ENCODE measurements at regions not wholly inside any gene's neighbourhood (a gene's known extent, or its start where the extent isn't known, plus 50 kb on each side); places are given as distances from the start of the nearest gene placed in this dataset.

DNA sequence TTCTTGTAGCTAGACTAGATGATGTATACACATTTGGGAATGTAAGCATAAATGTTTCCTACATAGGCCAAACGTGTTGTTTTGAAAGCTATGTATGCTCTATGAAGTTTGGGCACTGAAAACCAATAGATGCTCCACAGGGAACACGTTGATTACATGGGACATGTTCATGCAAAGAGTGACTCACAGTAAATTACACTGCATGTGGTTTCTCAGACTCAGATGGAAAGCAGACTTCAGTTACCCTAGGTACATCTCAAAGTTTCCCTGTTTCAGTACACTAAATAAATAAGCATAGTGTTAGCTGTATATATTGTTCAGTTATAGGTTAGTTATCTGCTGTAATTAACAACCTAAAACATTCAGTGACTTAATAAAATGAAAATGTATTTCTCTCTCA, 301.9 kb upstream of the RUNX1 start:
- no peak for DNase-seq

DNA sequence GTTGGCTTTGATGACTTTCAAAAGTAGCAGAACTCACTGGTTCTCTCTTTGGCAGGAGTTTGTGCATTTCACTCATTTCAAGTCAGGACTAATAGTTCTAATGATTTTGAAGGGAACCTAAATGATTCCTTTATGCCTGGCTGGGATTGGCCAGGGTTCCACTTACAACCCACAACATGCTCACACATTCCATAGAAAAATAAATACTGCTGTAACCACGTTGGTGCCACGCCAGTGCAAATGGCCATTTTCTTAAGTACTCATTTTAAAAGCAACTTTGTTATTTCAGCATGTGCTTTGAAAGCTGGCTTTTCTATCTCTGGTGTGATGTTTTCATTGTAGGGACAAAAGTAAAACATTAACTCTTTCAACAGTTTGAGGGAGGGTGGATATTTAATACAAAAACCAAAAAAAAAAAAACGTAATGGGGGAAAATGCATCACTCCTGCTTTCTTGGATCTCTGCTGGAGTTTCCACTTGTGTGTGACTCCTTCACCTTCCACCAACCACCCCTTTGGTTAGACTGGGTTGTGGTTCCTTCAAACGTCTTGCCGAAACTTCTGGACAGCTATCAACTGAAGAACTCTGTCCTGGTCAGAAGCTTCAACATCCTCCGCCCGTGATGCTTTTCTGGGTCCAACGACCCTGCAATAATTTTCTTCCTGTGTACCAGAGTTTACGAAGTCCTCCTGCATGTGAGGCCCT, 300.4 kb upstream of the RUNX1 start:
- no peak for DNase-seq

DNA sequence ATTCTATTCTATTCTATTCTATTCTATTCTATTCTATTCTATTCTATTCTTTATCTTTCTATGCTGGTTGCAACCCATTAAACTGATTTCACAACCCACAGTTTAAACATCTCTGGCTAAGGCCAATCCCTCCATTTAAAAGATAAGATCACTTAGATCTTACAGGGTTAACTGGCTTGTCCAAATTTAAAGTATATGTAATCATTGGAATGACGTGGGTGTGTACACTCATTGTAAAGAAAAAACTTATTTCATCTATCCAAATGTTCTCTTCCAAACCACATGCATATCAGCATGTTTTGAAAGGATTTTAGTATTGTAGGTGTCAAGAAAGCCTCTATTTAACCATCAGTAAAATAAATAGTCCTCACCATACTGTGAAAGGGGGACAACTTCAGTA, 299.6 kb upstream of the RUNX1 start:
- DNase-seq = no peak

DNA sequence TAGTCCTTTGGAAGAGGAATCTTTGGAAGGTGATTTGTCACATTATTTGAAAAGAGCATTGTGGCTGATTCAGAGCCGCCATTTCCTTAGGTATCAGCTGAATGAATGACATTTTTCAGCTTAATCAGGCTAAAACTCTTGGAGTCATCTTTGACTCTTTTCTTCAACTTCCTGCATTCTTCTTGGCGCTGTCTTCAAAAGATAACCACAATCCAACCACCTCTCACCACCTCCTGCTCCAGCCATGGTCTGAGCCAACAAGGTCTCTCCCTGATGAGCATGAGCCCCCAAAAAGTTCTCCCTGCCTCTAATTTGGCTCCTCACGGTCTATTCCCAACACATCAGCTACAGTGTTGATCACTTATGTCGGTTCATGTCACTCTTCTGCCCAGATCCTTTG, 297.6 kb upstream of the RUNX1 start:
- DNase-seq = no peak

DNA sequence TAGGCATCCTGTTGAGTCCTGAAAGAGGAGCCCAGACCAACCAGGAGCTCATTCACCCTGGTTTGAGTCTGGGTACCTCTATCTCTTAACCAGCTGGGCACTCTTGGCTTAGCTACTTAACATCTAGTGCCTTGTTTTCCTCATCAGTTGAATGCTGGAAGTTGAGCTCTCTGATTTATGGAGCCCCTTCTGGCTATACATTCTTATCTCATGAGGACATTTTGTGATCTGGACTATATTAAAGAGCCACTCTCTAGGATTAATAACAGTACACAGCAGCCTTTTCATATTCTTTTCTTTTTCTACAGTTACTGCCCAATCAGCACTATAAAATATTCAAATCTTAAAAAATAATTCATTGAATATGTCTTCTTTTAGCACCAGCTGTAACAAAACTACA, 296.9 kb upstream of the RUNX1 start:
- no peak for DNase-seq

DNA sequence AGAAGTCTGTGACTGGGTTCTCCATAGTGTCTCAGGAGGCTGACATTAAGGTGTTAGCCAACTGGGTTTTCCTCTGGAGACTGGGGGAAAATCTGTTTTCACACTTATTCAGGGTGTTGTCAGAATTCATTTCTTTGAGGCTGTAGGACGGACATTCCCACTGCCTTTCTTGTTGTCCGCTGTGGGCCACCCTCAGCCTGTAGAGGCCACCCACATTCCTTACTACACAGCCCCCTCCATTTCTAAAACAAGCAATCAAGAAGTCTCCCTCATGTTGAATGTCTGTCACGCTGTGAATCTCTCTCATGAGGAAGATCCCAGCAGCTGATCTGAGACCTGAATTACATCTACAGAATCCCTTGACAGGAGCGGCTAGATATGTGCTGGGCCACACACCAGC, 295.5 kb upstream of the RUNX1 start:
- no peak for DNase-seq

DNA sequence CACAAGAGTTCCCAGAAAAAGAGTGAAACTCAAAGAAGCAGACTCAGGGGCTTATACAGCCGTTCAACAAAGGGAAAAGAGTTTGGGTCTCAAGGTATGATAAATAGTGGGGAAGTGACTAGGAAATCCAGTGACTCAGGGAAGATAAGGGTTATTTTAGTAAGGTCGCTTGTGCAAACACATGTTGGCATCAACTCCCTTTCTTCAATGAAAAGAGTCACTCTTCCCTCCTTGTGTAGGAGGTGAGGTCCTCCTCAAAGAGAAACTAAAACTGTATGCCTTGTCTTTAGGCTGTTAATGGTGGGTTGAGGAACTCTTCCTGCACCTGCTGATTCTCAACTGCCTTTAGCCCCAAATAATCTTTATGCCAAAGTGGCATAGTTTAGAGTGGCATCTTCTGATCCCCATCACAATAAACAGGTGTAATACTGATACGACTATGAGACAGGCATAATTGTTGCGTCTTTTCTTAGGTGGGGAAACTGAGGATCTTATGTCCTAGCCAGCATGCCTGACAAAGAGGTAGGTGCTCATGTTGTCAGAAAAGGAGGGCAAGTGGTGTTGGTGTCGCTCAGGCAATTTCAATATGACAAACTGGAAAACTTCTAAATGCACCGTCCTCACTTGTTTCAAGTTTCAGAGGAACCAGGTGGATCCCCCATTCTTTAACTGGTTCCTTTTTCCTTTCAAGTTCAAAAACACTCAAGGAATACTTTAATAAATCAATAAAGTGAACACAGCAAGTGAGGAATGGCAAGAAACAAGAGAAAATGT, 294.1 kb upstream of the RUNX1 start:
- DNase-seq = no peak

DNA sequence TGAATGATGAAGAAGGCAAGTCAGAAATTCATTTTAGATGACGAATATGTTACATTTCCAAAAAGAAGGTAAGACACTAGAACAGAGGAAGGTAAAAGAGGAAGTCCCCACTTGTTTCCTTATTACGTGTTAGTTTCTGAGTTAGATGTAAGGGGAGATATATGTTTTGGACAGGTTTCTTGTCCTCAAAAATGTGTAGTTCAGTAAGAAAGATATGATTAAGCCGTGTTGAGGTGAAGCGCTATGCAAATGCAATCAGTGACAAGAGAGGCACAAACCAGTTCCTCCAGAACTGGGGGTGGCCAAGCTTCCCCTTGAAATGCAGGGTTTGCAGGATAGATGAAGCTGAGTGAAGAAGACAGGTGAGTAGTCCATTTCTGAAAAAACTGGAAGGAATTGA, 293.3 kb upstream of the RUNX1 start:
- no peak for DNase-seq

DNA sequence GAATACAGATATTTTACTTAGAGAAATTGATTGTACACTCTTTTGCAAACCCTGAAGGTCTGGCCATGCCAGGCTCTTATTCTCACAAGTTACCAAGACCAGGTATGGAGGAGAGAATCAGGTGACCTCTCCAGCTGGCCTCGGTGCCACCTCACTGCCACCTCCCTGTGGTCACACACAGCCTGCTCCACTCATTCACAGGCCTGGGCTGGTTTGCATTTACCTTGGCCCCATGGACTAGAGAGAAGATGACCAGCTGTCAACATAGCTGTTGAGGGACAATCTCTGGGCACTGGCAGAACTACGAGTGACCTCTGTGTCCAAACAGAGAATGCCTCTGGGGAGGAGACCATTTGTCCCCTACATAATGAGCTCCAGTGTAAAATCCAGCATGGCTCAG, 291.2 kb upstream of the RUNX1 start:
- DNase-seq = no peak

DNA sequence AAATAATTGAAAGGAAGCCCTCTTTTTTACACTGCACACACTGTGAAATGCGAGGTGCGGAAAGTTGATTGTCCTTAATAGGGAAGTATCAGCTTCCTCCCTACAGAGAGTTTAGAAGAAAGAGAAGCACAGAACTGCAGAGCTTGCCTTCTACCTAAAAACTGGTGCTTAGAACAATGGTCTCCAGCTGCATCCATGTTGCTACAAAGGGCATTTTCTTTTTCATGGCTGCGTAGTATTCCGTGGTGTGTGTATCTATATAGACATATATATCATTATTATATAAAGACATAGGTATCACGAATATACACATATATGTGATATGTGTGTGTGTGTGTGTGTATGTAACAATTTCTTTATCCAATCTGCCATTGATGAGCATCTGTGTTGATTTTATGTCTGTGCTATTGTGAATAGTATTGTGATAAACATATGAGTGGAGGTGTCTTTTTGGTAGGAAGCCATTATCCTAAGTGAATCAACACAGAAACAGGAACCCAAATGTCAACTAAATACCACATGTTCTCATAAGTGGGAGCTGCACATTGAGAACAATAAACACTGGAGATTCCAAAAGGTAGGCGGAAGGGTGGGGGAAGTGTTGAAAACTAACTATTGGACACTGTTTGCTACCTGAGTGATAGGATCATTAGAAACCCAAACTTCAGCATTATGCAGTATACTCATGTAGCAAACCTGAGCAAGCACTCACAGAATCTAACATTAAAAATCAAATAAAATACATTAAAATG, 290.0 kb upstream of the RUNX1 start:
- no peak for DNase-seq

DNA sequence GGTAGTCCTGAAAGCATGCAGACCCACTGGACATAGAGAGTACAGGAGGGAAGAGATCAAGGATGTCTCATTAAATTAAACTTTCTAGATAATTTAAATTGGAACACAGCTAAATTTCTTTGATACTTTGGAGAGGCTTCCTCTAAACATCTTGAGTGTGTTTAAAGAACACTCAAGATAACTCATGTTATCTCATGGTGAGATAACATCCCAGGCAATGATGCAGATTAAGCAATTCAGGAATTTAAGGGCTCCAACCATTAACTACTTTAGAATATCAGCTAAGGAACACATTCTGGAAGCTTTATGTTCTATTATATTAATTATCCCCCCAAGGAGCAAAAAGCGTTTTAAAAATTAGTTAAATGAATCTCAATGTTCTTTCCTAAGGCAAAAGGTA, 289.2 kb upstream of the RUNX1 start:
- DNase-seq = no peak

DNA sequence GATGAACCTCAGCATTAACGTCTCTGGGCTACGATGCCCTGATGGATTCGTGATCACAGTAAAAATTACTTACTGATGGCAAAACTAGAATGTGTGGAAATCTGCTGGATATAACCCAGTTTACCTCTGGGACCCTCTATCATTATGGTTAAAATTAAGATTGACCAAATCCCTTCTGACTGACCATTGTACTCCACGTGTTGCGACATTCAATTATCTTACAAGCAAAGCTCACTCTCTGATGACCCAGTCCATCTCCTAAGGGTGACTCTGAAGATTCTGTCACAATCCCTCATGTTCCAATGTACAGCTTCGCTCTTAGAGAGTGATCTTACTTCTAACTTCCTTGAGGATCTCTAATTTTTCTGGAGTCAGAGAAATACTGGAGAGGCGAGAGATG, 288.5 kb upstream of the RUNX1 start:
- no peak for DNase-seq

DNA sequence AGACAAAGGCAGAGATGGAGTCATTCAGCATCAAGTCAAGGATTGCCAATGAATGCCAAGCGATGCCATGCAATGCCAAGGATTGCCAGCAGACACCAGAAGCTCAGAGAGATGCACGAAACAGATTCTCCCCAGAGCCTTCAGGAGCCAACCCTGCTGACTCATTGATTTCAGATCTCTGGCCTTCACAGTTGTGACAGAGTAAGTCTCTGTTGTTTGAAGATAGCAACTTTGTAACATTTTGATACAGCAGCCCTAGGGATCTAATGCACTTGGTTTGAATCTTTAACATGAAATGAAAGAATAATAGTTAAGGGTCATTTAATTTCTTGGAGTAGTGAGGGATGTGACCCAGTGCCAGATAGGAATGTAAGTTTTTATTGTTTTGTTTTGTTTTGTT, 287.4 kb upstream of the RUNX1 start:
- no peak for DNase-seq

DNA sequence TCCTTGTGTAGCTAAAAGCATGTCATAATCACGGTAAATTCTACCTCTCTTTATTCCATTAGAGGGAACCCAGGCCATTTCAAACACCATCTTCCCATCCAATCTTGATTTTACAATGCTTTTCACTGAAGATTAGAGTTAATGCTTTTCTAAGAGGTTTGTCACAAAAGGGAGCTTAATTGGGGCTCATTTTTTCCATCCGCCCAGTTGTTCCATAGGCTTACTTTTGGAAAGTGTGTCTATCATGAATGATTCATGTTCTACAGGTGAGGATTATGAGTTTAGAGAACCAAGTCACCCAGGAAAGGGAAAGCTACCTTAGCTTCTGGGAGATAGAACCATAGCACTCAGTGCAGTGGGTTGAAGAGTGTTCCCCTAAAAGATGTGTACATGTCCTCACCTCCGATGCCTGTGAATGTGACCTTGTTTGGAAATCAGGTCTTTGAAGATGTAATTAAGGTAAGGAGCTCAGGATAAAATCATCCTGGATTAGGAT, 286.9 kb upstream of the RUNX1 start:
- DNase-seq = no peak

DNA sequence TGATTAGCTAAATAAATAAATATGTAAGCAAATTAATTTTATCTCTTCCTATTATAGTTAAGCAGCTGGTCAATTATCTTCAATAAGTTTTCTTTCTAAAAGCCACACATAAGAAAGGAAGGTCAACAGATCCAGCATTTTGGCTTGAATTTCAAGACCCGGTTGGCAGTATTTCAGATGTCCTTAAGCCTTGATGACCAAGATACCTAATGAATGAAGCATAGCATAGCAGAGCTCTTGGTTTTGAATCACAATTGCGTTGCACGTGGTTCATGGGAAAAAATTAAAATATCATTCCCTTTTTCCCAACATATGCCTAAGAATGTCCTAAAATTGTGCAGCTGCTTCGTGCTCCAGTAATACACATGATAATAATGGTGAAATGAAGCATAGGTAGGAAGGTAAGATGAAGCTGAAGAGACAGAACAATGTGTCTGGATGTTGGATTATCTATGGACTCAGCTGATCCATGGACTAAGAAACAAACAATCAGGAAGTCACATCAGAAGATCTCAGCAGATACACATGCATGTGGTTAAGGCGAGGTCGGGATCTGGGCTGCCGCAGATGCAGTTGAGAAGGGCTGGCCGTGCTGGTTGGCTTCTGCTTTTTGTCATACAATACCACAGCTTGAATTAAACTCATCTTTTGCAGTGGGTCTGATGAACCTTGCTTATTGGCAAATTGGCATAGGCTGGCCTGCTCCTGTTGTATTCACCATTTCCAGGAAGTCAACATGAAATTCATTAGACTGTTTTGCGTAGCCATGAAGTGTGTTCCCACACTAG, 284.9 kb upstream of the RUNX1 start:
- DNase-seq = no peak

DNA sequence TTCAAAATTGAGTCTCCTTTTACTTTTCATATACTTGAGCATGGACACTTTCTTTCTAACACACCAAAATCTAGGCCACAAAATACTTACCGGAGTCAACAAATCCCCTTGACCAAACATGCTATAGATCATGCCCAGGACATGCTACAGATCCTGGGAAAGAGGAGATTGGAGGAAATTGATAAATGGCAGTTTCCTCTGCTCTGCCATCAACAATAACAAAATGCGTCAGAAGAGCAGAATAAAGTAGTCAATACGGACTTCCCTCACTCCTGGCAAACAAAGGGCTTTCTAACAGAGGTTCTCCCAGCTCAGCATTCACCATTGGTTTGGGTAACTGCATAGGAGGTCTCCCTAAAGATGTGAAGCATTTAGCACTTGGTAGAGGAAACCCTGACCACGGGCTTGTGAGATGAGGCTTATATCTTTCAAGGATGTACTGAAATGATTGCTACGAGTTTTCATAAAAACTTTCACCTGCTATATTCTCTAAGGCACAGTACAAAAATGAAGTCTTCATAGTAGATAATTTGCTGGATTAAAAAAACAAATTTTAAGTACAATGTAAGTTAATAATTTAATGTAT, 283.8 kb upstream of the RUNX1 start:
- no peak for DNase-seq

DNA sequence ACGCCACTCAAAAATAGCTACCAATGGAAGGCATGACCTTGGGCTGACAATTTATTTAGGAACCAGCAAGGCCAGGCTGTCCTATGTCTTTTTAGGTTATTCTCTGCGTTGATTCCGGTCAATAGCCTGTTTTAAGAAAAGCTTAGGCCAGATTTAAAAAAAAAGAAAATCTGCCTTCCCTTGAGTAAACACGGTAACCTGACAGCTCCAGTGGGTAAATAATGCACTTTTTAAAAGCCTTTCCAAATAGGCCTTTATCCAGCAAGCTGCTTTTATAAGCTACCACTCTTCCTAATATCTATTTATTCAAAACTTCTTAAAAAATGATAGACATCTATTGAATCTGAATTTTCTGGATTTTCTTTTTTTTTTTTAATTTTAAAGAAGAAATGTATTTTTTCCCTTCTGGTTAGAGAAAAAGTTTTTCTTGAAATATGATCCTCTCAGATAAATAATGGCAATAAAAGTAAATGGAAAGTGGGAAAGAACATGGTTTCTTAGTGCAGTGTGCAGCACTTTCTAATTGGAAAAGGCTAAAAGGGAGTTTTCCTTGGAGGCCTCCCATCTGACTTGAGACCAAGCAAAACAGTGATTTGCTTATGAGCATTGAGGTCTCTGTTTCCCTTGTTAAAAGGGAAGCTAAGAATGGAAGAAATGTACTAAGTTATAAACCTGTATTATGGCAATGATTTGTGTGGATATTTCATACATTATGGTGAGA, 281.0 kb upstream of the RUNX1 start:
- DNase-seq = no peak

DNA sequence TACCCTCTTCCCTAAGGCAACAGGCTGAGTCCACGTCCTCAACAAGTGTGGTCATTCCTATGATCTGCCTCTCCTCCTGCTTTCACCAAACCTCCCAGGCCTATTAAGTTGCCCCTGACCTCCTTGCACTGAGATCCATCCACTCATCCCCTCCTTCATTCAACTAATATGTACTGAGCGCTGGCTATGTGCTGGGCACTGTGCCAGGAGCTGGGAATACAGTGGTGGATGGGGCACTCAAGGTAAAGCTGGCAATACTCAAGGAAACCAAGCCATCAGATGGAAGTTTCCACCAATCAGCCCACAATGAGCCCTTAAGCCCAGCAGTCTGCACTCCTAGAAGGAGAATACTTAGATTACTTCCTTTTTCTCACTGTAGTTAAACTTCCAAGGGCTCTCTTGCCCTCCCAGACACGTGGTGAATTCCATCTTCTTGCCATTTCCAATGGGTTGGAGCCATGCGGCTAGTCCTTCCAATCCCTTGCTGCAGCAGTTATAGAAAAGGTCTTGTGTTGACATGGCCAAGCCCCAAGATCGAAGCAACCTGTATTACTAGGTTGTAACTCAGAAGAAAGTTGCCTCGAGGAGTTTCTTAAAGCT, 279.9 kb upstream of the RUNX1 start:
- no peak for DNase-seq

DNA sequence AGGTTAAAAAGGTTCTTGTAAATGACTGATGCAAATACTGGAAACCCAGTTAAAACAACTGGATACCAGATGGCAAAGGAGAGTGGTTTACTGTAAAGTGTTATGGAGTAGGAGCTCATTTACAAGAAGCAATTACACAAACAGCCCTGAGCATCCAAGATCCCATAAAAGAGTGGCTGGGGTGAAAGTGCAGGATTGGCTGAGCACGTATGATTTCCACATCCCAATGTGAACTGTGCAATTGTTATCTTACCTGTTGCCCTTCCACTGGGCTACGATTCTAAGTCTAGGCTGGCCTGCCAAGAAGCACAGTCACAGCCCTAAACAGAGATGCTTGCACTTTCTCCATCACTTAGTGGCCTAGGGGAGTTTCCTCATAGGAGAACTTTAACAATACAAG, 277.6 kb upstream of the RUNX1 start:
- no peak for DNase-seq

DNA sequence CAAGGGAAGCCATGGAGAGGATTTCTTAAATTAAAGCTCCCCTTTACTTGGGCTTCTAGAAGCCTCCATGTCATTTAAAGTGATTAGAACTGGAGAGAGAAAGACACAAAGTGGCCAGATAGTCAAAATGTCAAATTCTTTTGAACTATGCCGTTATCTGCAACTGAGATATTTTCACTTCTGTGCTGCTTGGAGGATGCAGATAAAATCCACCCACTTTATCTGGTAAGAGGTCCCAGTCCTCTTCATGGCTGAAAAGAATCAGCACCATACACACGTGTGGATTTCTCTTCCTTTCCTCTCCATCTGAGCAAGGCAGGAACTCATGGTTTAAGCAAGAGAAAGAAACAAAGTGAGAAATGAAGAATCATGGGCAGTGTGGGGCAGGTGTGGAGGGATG, 276.9 kb upstream of the RUNX1 start:
- no peak for DNase-seq
